ENCODE measurements at regions not wholly inside any gene's neighbourhood (a gene's known extent, or its start where the extent isn't known, plus 50 kb on each side); places are given as distances from the start of the nearest gene placed in this dataset.
"Not testable (repeated sequence)": the region's sequence is repeated elsewhere in the genome, so short reads cannot be mapped to it uniquely, and the experiment has no call there.

DNA sequence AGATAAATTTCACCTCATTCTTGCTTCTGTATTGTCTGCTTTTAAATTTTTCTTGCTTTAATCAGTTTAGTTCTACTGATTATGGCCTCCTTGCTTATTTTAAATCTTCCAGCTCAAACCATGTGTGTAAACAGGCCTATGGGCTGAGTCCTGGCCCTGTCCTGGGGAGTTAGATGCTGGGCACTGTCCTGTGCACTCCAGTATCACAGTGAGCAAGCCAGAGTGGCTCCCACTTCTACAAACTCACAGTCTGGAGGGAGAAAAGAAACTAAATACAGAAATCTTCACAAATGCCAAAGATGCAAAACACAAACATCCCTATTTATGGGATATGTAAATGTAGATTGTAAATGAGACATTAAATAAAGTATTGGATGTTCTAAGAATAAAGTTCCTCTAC is 101.1 kb upstream of the POGK start:
- no peak overlapping the region for H3K4me3 ChIP-seq
- no peaks in the 10 kb centered on the region for H3K9me3 ChIP-seq
- H3K4me1 ChIP-seq: no peaks in the 10 kb centered on the region
- no peak for DNase-seq
- no peaks in the 10 kb centered on the region for H3K27me3 ChIP-seq
- H3K27ac ChIP-seq: no peak overlapping the region
- TF ChIP-seq, protein P1, sequence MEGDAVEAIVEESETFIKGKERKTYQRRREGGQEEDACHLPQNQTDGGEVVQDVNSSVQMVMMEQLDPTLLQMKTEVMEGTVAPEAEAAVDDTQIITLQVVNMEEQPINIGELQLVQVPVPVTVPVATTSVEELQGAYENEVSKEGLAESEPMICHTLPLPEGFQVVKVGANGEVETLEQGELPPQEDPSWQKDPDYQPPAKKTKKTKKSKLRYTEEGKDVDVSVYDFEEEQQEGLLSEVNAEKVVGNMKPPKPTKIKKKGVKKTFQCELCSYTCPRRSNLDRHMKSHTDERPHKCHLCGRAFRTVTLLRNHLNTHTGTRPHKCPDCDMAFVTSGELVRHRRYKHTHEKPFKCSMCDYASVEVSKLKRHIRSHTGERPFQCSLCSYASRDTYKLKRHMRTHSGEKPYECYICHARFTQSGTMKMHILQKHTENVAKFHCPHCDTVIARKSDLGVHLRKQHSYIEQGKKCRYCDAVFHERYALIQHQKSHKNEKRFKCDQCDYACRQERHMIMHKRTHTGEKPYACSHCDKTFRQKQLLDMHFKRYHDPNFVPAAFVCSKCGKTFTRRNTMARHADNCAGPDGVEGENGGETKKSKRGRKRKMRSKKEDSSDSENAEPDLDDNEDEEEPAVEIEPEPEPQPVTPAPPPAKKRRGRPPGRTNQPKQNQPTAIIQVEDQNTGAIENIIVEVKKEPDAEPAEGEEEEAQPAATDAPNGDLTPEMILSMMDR (IDR thresholded peaks at IDR 0.05): no peak
- H3K36me3 ChIP-seq: no peaks in the 10 kb centered on the region
- no peak for ATAC-seq
- intact Hi-C loops (cut with DNase I): no loop called here

DNA sequence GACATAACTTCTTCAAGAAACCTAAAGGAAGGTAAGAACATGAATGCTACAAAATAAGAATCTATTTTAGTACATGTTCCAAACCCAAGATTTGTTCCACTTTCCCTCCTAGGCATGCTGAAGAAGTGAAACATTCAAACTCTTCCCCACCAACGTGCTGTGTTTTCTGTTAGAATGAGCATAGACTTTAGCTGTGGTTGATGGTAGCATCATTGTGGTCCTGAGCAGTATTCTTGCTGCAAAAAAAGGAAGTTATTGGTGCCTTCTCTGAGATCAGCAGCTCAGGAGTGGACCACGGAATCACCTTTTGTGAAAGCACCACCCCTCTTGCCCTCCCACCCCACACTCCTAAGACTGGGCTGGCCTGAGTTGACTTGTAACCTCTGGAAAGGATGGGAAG is 100.4 kb upstream of the POGK start:
- no peaks in the 10 kb centered on the region for H3K36me3 ChIP-seq
- DNase-seq: no peak
- H3K27ac ChIP-seq: no peak overlapping the region
- no peaks in the 10 kb centered on the region for H3K27me3 ChIP-seq
- TF ChIP-seq, protein P1 (IDR thresholded peaks at IDR 0.05): no peak
- intact Hi-C loops (cut with DNase I): no loop called here
- ATAC-seq: no peak
- H3K4me1 ChIP-seq: no peaks in the 10 kb centered on the region
- H3K4me3 ChIP-seq: no peak overlapping the region
- no peaks in the 10 kb centered on the region for H3K9me3 ChIP-seq

DNA sequence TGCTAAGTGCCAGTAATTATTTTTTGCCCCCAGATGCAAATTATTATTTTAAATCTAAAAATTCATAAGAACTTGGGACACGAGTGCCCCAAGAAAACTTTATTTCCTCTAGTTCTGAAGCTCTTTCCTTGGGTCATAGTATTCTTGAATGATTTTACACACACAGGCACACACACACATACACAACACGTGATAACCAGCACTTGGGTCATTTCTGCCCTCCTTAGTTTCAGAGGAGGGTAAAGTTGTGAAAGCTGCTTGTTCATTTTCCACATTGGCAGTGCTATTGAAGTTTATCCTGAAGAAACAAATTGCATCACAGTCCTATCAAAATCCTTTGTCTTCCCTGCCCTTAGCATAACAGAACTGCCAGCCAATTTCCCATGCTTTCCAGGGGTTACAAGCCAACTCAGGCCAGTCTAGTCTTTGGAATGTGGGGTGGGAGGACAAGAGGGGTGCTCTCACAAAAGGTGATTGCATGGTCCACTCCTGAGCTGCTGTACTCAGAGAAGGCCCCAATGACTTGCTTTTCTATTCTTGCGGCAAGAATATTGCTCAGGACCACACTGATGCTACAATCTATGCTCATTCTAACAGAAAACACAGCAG is 98.5 kb upstream of the POGK start:
- H3K27ac ChIP-seq: no peak overlapping the region
- intact Hi-C loops (cut with DNase I): no loop called here
- no peak overlapping the region for H3K4me3 ChIP-seq
- TF ChIP-seq, protein P1 (IDR thresholded peaks at IDR 0.05): no peak
- no peak for ATAC-seq
- DNase-seq: no peak
- H3K9me3 ChIP-seq: peaks cover 0 to 13% of the 10 kb centered on the region in 2 donors
- H3K4me1 ChIP-seq: no peaks in the 10 kb centered on the region
- no peaks in the 10 kb centered on the region for H3K27me3 ChIP-seq
- no peaks in the 10 kb centered on the region for H3K36me3 ChIP-seq

DNA sequence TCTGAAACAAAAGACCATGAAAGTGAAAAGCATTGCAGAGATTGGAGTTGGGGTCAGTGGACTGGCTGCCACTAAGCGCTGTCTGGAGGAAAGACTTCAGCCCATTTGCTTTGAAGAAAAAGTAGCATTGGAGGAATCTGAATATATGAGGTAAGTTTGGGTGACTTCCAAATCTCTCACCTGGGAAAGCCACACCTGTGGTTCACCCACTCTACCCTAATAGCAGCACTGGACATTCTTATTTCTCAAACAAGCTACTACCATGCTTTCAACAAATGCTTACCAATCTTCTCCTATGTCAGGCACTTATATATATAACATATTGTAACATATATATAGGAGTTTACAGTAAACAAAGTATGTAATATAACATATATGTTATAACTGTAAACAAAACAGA is 76.0 kb upstream of the POGK start:
- no peak for DNase-seq
- Histone ChIP-seq H3K27ac (no peak overlapping the region), H3K27me3 (no peaks in the 10 kb centered on the region), H3K36me3 (no peaks in the 10 kb centered on the region), H3K9me3 (no peaks in the 10 kb centered on the region), H3K4me3 (no peak overlapping the region), H3K4me1 (no peaks in the 10 kb centered on the region)
- ATAC-seq: no peak
- TF ChIP-seq, protein P1 (IDR thresholded peaks at IDR 0.05): no peak
- intact Hi-C loops (cut with DNase I): no loop called here

DNA sequence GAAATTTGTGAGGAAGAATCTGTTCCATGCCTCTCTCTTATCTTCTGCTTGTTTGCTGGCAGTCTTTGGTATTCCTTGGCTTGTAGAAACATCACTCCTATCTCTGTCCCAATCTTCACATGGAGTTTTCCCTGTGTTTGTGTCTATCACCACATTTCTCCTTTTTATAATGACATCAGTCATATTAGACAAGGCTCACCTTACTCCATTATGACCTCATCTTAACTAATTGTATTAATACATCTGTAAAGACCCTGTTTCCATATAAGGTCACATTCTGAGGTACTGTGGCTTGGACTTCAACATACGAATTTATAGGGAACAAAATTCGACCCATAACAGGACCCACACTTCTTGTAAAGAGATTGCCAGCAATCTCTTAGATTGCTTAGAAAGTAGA is 72.3 kb upstream of the POGK start:
- H3K27me3 ChIP-seq: no peaks in the 10 kb centered on the region
- DNase-seq (no peak), ATAC-seq (no peak)
- no peaks in the 10 kb centered on the region for H3K36me3 ChIP-seq
- H3K4me1 ChIP-seq: no peaks in the 10 kb centered on the region
- TF ChIP-seq, protein P1 (IDR thresholded peaks at IDR 0.05): no peak
- H3K9me3 ChIP-seq: peaks cover 0 to 23% of the 10 kb centered on the region in 2 donors
- no peak overlapping the region for H3K4me3 ChIP-seq
- intact Hi-C loops (cut with DNase I): no loop called here
- H3K27ac ChIP-seq: no peak overlapping the region

DNA sequence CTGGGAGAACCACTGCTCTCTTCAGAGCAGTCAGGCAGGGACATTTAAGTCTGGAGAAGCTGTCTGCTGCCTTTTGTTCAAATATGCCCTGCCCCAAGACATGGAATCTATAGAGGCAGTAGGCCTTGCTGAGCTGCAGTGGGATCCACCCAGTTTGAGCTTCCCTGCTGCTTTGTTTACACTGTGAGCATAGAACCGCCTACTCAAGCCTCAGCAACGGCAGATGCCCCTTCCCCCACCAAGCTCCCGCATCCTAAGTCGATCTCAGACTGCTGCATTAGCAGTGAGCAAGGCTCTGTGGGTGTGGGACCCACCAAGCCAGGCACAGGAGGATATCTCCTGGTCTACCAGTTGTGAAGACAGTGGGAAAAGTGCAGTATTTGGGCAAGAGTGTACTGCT is 54.6 kb upstream of the POGK start:
- H3K9me3 ChIP-seq; H3K36me3 ChIP-seq; H3K27me3 ChIP-seq; H3K4me1 ChIP-seq; H3K4me3 ChIP-seq; DNase-seq; intact Hi-C loops (cut with DNase I); H3K27ac ChIP-seq; ATAC-seq: not testable (repeated sequence)
